ENCODE measurements at regions not wholly inside any gene's neighbourhood (a gene's known extent, or its start where the extent isn't known, plus 50 kb on each side); places are given as distances from the start of the nearest gene placed in this dataset.

- DNase-seq (ENCODE audit: low spot score) = no peak
- intact Hi-C loops (cut with DNase I) = no loop called here
- no peak for ATAC-seq
Measured at GRCh38 chr9:95645992-95646391, 129.2 kb upstream of the PTCH1 start.

- intact Hi-C loops (cut with DNase I) = no loop called here
- ATAC-seq (no peak), DNase-seq (ENCODE audit: low spot score) (no peak)
Measured at GRCh38 chr9:95645579-95645978, 128.8 kb upstream of the PTCH1 start.

- intact Hi-C loops (cut with DNase I) = no loop called here
- ATAC-seq (no peak), DNase-seq (ENCODE audit: low spot score) (no peak)
Measured at GRCh38 chr9:95644377-95644776, 127.6 kb upstream of the PTCH1 start.

GRCh38 chr9:95643619-95644018 lies 126.8 kb upstream of the PTCH1 start:
- ATAC-seq (no peak), DNase-seq (ENCODE audit: low spot score) (no peak)
- intact Hi-C loops (cut with DNase I) = no loop called here

GRCh38 chr9:95642189-95642588 lies 125.4 kb upstream of the PTCH1 start:
- intact Hi-C loops (cut with DNase I) = no loop called here
- DNase-seq (ENCODE audit: low spot score) (no peak), ATAC-seq (no peak)

- ATAC-seq = no peak
- DNase-seq (ENCODE audit: low spot score) = no peak
- intact Hi-C loops (cut with DNase I) = no loop called here
Measured at GRCh38 chr9:95641586-95641985, 124.8 kb upstream of the PTCH1 start.

- intact Hi-C loops (cut with DNase I) = no loop called here
- ATAC-seq (peak; percentile 76), DNase-seq (ENCODE audit: low spot score) (no peak)
Measured at GRCh38 chr9:95640336-95640735, 123.6 kb upstream of the PTCH1 start.

GRCh38 chr9:95635986-95636671 lies 119.4 kb upstream of the PTCH1 start:
- DNase-seq (ENCODE audit: low spot score) = no peak
- ATAC-seq = no peak
- intact Hi-C loops (cut with DNase I) = loop anchor here (10.0 kb wide), 1 partner anchor 1431 kb away; no protein-coding TSS in a partner anchor

- no peak for ATAC-seq
- intact Hi-C loops (cut with DNase I) = loop anchor here (10.0 kb wide), 1 partner anchor 1430 kb away; no protein-coding TSS in a partner anchor
Measured at GRCh38 chr9:95634536-95634935, 117.8 kb upstream of the PTCH1 start.

GRCh38 chr9:95634114-95634513 lies 117.3 kb upstream of the PTCH1 start:
- ATAC-seq (no peak), DNase-seq (ENCODE audit: low spot score) (no peak)
- intact Hi-C loops (cut with DNase I) = loop anchor here (10.0 kb wide), 1 partner anchor 1429 kb away; no protein-coding TSS in a partner anchor

More at GRCh38 chr9:95634536-95634935, 117.8 kb upstream of the PTCH1 start:
- DNase-seq (ENCODE audit: low spot score) = no peak

GRCh38 chr9:95629585-95629984 lies 112.8 kb upstream of the PTCH1 start:
- DNase-seq (ENCODE audit: low spot score) (no peak), ATAC-seq (no peak)
- intact Hi-C loops (cut with DNase I) = no loop called here

GRCh38 chr9:95627802-95628201 lies 111.0 kb upstream of the PTCH1 start:
- ATAC-seq = no peak
- DNase-seq (ENCODE audit: low spot score) = no peak
- intact Hi-C loops (cut with DNase I) = no loop called here

- DNase-seq (ENCODE audit: low spot score) (no peak), ATAC-seq (peak; percentile 55)
- intact Hi-C loops (cut with DNase I) = no loop called here
Measured at GRCh38 chr9:95626885-95627558, 110.3 kb upstream of the PTCH1 start.

- ATAC-seq (no peak), DNase-seq (ENCODE audit: low spot score) (no peak)
- intact Hi-C loops (cut with DNase I) = no loop called here
Measured at GRCh38 chr9:95626341-95626740, 109.6 kb upstream of the PTCH1 start.

GRCh38 chr9:95623640-95624039 lies 106.9 kb upstream of the PTCH1 start:
- ATAC-seq (no peak), DNase-seq (ENCODE audit: low spot score) (no peak)
- intact Hi-C loops (cut with DNase I) = no loop called here

GRCh38 chr9:95620722-95621121 lies 104.0 kb upstream of the PTCH1 start:
- no peak for DNase-seq (ENCODE audit: low spot score)
- ATAC-seq = no peak
- intact Hi-C loops (cut with DNase I) = no loop called here

- intact Hi-C loops (cut with DNase I) = no loop called here
- no peak for DNase-seq (ENCODE audit: low spot score)
- no peak for ATAC-seq
Measured at GRCh38 chr9:95620314-95620713, 103.5 kb upstream of the PTCH1 start.

- intact Hi-C loops (cut with DNase I) = no loop called here
- DNase-seq (ENCODE audit: low spot score) = no peak
- no peak for ATAC-seq
Measured at GRCh38 chr9:95615246-95615645, 98.5 kb upstream of the PTCH1 start.

- no peak for ATAC-seq
- no peak for DNase-seq (ENCODE audit: low spot score)
- intact Hi-C loops (cut with DNase I) = no loop called here
Measured at GRCh38 chr9:95613670-95614069, 96.9 kb upstream of the PTCH1 start.

GRCh38 chr9:95611354-95611753 lies 94.6 kb upstream of the PTCH1 start:
- ATAC-seq = no peak
- intact Hi-C loops (cut with DNase I) = no loop called here
- DNase-seq (ENCODE audit: low spot score) = no peak
